GM06990 (cell line): ENCODE measurements at regions not wholly inside any gene's neighbourhood (a gene's known extent, or its start where the extent isn't known, plus 50 kb on each side); places are given as distances from the start of the nearest gene placed in this dataset.

Experiments used
- DNase-seq: peaks from one replicate; pipeline ENCODE4 v3.0.0-alpha.2; 2011; ENCODE audit not compliant: insufficient read length; ENCODE audit errors: extremely low read depth
- H3K27me3 ChIP-seq: replicated peaks from 2 replicates; pipeline ENCODE4 v1.6.0; 2011; ENCODE audit warnings: low read length; ENCODE audit not compliant: control insufficient read depth, insufficient read depth
- H3K36me3 ChIP-seq: 2 replicates; pipeline ENCODE4 v1.5.1; 2011; ENCODE audit warnings: low read length; ENCODE audit not compliant: control insufficient read depth, insufficient read depth
- H3K4me3 ChIP-seq: replicated peaks from 2 replicates; pipeline ENCODE4 v1.5.1; 2011; ENCODE audit warnings: low read depth, mild to moderate bottlenecking, control low read depth, low read length
- CTCF ChIP-seq: IDR thresholded peaks from 2 replicates; pipeline ENCODE4 v1.5.1; 2011; ENCODE audit warnings: low read length, control low read depth, mild to moderate bottlenecking, inconsistent platforms; ENCODE audit not compliant: insufficient read depth, poor library complexity, severe bottlenecking

GRCh38 chr18:64365106-64365505, 216.2 kb upstream of the LINC00305 start:
- H3K4me3 ChIP-seq = no peak overlapping the region
- TF ChIP-seq CTCF = no peak

GRCh38 chr18:64337673-64338072, 188.8 kb upstream of the LINC00305 start:
- no peaks in the 10 kb centered on the region for H3K36me3 ChIP-seq
- H3K4me3 ChIP-seq = no peak overlapping the region
- no peaks in the 10 kb centered on the region; the same call in 1 of the 2 replicates for H3K27me3 ChIP-seq
- DNase-seq = no peak
- TF ChIP-seq CTCF = no peak

More at GRCh38 chr18:64365106-64365505, 216.2 kb upstream of the LINC00305 start:
- no peaks in the 10 kb centered on the region for H3K27me3 ChIP-seq
- no peak for DNase-seq
- no peaks in the 10 kb centered on the region for H3K36me3 ChIP-seq

GRCh38 chr18:64337018-64337417, 188.1 kb upstream of the LINC00305 start:
- TF ChIP-seq CTCF = no peak
- no peaks in the 10 kb centered on the region; the same call in 1 of the 2 replicates for H3K27me3 ChIP-seq
- no peak for DNase-seq
- H3K4me3 ChIP-seq = no peak overlapping the region
- H3K36me3 ChIP-seq = no peaks in the 10 kb centered on the region

GRCh38 chr18:64334748-64335147, 185.9 kb upstream of the LINC00305 start:
- TF ChIP-seq CTCF = no peak
- DNase-seq = no peak
- Histone ChIP-seq H3K36me3 (no peaks in the 10 kb centered on the region), H3K27me3 (no peaks in the 10 kb centered on the region; the same call in 1 of the 2 replicates), H3K4me3 (no peak overlapping the region)

GRCh38 chr18:64333584-64333983, 184.7 kb upstream of the LINC00305 start:
- Histone ChIP-seq H3K27me3 (no peaks in the 10 kb centered on the region; the same call in 1 of the 2 replicates), H3K36me3 (no peaks in the 10 kb centered on the region), H3K4me3 (no peak overlapping the region)
- DNase-seq = no peak
- no peak for TF ChIP-seq CTCF

GRCh38 chr18:64332835-64333234, 183.9 kb upstream of the LINC00305 start:
- Histone ChIP-seq H3K36me3 (no peaks in the 10 kb centered on the region), H3K4me3 (no peak overlapping the region), H3K27me3 (no peaks in the 10 kb centered on the region; the same call in 1 of the 2 replicates)
- no peak for TF ChIP-seq CTCF
- DNase-seq = no peak
